Liver (tissue), 3 donors: ENCODE measurements at regions not wholly inside any gene's neighbourhood (a gene's known extent, or its start where the extent isn't known, plus 50 kb on each side); places are given as distances from the start of the nearest gene placed in this dataset.
"Not testable (repeated sequence)": the region's sequence is repeated elsewhere in the genome, so short reads cannot be mapped to it uniquely, and the experiment has no call there.

ENCODE experiments used
- RAD21 ChIP-seq, 2 donors: IDR thresholded peaks; 2 replicates each; pipeline ENCODE4 v1.6.1; 2016; ENCODE audit warnings: antibody characterized with exemption in 2 of 2, mild to moderate bottlenecking in 2 of 2
- TF ChIP-seq, protein P1 (sequence below): fragments of 150-350 bp; IDR thresholded peaks from 2 replicates; pipeline ENCODE4 v1.5.1; 2017; ENCODE audit warnings: improper control_type of control experiment, low read depth, low read length; ENCODE audit not compliant: missing input control
- TF ChIP-seq, protein P2 (sequence below): IDR thresholded peaks from 2 replicates; pipeline ENCODE4 v1.6.1; 2016; ENCODE audit warnings: antibody characterized with exemption, mild to moderate bottlenecking
- donor health status: healthy.
- donor health status: healthy.

- TF ChIP-seq, protein P1, sequence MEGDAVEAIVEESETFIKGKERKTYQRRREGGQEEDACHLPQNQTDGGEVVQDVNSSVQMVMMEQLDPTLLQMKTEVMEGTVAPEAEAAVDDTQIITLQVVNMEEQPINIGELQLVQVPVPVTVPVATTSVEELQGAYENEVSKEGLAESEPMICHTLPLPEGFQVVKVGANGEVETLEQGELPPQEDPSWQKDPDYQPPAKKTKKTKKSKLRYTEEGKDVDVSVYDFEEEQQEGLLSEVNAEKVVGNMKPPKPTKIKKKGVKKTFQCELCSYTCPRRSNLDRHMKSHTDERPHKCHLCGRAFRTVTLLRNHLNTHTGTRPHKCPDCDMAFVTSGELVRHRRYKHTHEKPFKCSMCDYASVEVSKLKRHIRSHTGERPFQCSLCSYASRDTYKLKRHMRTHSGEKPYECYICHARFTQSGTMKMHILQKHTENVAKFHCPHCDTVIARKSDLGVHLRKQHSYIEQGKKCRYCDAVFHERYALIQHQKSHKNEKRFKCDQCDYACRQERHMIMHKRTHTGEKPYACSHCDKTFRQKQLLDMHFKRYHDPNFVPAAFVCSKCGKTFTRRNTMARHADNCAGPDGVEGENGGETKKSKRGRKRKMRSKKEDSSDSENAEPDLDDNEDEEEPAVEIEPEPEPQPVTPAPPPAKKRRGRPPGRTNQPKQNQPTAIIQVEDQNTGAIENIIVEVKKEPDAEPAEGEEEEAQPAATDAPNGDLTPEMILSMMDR: not testable (repeated sequence)
- TF ChIP-seq RAD21 (IDR thresholded peaks at IDR 0.05): not testable (repeated sequence)
- TF ChIP-seq, protein P2, sequence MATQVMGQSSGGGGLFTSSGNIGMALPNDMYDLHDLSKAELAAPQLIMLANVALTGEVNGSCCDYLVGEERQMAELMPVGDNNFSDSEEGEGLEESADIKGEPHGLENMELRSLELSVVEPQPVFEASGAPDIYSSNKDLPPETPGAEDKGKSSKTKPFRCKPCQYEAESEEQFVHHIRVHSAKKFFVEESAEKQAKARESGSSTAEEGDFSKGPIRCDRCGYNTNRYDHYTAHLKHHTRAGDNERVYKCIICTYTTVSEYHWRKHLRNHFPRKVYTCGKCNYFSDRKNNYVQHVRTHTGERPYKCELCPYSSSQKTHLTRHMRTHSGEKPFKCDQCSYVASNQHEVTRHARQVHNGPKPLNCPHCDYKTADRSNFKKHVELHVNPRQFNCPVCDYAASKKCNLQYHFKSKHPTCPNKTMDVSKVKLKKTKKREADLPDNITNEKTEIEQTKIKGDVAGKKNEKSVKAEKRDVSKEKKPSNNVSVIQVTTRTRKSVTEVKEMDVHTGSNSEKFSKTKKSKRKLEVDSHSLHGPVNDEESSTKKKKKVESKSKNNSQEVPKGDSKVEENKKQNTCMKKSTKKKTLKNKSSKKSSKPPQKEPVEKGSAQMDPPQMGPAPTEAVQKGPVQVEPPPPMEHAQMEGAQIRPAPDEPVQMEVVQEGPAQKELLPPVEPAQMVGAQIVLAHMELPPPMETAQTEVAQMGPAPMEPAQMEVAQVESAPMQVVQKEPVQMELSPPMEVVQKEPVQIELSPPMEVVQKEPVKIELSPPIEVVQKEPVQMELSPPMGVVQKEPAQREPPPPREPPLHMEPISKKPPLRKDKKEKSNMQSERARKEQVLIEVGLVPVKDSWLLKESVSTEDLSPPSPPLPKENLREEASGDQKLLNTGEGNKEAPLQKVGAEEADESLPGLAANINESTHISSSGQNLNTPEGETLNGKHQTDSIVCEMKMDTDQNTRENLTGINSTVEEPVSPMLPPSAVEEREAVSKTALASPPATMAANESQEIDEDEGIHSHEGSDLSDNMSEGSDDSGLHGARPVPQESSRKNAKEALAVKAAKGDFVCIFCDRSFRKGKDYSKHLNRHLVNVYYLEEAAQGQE: not testable (repeated sequence)
Measured at GRCh38 chrX:66794514-66794913, 155.6 kb upstream of the EDA2R start.
